GM10248 (cell line): ENCODE measurements at regions not wholly inside any gene's neighbourhood (a gene's known extent, or its start where the extent isn't known, plus 50 kb on each side); places are given as distances from the start of the nearest gene placed in this dataset.

Experiments used
- CTCF ChIA-PET: fragments of 300-600 bp; sonication (Branson Sonifier 250); formaldehyde crosslinking; extraction: SDS; loops from one replicate; lab custom pipeline; 2021; ENCODE audit warnings: antibody characterized with exemption; lab: Yijun Ruan, JAX
- POLR2A ChIA-PET: fragments of 350-650 bp; sonication (Branson Sonifier 250); formaldehyde crosslinking; extraction: SDS; loops from one replicate; lab custom pipeline; 2020; ENCODE audit warnings: antibody characterized with exemption; lab: Yijun Ruan, JAX
- DNase-seq: peaks from one replicate; pipeline ENCODE4 v3.0.0; 2012; ENCODE audit errors: extremely low spot score
- TF ChIP-seq, protein P1 (sequence below): IDR thresholded peaks from 2 replicates; pipeline ENCODE4 v1.5.1; 2012; ENCODE audit warnings: mild to moderate bottlenecking, low read depth; ENCODE audit errors: extremely low read depth, missing control alignments, control extremely low read depth

DNA sequence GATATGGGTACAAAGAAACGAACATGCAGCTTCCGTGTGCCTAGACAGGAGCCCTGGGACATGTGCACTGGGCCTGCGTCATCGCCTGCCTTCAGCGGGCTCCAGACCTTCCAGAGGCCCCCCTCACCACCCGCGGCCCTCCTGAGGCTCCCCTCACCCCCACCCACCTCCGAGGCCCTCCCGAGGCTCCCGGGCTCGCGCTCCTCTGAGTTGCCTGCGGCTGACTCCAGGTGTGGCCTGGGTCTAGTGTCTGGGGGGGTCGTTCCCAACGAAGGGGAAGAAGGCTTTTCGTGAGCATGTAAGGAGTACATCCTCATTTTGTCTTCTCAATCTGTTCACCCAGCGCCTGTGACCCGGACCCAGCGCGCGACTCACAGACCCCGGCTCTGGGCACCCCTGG lies 177.3 kb upstream of the ZNF32 start:
- DNase-seq, result no peak
- TF ChIP-seq, protein P1, sequence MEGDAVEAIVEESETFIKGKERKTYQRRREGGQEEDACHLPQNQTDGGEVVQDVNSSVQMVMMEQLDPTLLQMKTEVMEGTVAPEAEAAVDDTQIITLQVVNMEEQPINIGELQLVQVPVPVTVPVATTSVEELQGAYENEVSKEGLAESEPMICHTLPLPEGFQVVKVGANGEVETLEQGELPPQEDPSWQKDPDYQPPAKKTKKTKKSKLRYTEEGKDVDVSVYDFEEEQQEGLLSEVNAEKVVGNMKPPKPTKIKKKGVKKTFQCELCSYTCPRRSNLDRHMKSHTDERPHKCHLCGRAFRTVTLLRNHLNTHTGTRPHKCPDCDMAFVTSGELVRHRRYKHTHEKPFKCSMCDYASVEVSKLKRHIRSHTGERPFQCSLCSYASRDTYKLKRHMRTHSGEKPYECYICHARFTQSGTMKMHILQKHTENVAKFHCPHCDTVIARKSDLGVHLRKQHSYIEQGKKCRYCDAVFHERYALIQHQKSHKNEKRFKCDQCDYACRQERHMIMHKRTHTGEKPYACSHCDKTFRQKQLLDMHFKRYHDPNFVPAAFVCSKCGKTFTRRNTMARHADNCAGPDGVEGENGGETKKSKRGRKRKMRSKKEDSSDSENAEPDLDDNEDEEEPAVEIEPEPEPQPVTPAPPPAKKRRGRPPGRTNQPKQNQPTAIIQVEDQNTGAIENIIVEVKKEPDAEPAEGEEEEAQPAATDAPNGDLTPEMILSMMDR, result no peak
- POLR2A ChIA-PET, result no interaction called here
- CTCF ChIA-PET, result no interaction called here

- ChIA-PET CTCF (interaction anchor here (1.0 kb wide), 1 partner anchor 8 kb away, joined by 3 read pairs; no protein-coding TSS in a partner anchor), POLR2A (no interaction called here)
- no peak for DNase-seq
- TF ChIP-seq, protein P1, result no peak
These were observed 176.7 kb upstream of the ZNF32 start for GRCh38 chr10:43825421-43825820.

DNA sequence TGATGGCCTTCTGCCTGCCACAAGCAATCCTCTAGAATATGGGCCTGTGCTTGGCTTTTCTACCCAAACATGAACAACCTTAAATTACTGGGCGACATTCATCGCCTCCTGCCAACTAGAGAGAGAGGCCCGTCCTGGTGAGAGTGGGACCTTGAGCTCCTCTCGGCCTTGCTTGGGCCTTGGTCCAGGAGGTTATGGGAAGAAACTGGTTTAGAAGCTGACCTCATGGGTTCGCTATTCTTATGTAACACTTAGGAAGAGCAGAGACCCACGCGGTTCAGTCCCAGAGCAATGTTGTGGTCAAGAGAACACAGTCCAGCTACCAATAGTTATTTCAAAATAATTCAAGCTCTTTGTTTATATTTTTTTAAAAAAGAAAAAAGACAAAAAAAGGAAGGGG lies 176.3 kb upstream of the ZNF32 start:
- TF ChIP-seq, protein P1, result no peak
- POLR2A ChIA-PET, result no interaction called here
- DNase-seq, result no peak
- CTCF ChIA-PET, result interaction anchor here (1.0 kb wide), 1 partner anchor 9 kb away, joined by 3 read pairs; no protein-coding TSS in a partner anchor

DNA sequence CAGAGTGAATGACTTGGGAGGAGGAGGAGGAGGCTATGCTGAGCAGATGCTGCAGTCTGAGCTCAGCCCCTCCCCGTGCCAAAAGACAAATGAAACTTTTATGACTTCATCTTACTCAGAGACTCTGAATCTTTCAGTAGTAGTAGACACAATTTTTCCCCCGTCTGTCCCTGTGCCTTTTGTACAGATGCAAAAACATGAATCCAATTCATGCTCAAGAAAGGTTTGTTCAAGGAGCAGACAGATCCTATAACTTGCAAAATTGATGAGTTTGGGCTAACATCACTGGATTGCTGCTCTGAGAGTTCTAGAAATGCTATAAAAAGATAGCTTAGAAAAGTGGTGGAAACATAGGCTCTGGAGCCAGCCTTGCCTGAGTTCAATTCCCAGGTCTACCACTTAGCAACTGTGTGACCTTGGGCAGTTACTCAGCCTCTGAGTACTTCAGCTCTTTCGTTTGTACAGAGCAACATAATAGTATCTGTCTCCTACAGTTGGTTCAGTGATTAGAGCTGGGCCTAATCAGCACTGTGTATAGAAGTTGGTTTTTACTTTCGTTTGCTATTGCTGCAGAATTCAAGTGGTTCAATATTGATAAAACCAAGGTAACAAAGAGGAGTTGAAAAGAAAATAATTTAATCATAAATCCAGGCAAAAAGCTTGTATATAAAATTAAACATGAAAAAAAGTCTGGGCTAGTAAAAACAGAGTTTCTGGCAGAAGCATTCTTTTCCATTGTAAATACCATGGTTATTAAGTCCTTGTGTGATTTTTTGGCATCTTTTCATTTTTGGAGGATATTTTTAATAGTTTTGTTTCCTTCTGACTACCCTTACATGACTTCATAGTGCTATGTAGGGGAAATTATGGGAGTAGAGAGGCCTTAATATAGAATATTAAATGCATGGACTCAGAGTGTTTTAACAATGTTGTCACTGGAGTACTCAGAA lies 174.2 kb upstream of the ZNF32 start:
- CTCF ChIA-PET, result no interaction called here
- POLR2A ChIA-PET, result no interaction called here
- TF ChIP-seq, protein P1, result no peak
- DNase-seq, result no peak

DNA sequence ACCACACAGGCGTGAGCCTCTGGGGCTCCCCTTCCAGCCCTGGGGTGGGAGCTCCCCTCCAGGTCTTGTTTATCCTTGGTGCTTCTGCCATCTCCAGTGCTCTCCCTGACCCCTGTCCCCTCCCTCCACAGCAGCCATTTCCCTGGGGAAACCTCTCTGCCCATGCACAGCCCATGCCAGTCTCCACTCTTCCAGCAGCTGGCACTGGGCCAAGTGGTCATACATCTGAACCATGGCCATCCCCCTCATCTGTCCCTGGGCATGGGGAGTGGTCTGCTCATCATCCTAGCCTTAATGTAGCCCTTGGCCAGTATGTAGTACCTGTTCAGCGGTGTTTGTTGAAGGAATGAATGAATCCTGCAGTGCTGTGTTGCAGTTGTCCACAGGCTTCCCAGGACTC lies 172.4 kb upstream of the ZNF32 start:
- POLR2A ChIA-PET, result no interaction called here
- TF ChIP-seq, protein P1, result no peak
- CTCF ChIA-PET, result interaction anchor here (1.0 to 1.2 kb wide), 2 partner anchors 12 to 44 kb away, joined by 3 read pairs; no protein-coding TSS in a partner anchor
- DNase-seq, result no peak

GRCh38 chr10:43820663-43821062 lies 172.0 kb upstream of the ZNF32 start:
- TF ChIP-seq, protein P1, result no peak
- ChIA-PET POLR2A (no interaction called here), CTCF (interaction anchor here (1.0 to 1.2 kb wide), 3 partner anchors 12 to 131 kb away, joined by 3 read pairs; no protein-coding TSS in a partner anchor)
- no peak for DNase-seq
